Sigmoid colon (tissue), 6 donors: ENCODE measurements at regions not wholly inside any gene's neighbourhood (a gene's known extent, or its start where the extent isn't known, plus 50 kb on each side); places are given as distances from the start of the nearest gene placed in this dataset.

Experiments
- DNase-seq: peaks from one replicate; pipeline ENCODE4 v3.0.0-alpha.2; 2019
- H3K27ac ChIP-seq, 4 donors: fragments of 200-600 bp; sonication (generic); one replicate each; pipeline ENCODE4 v1.5.1; 2016 to 2019; ENCODE audit warnings: mild to moderate bottlenecking in 1 of 4
- H3K27me3 ChIP-seq, 3 donors: fragments of 200-600 bp; sonication (generic); one replicate each; pipeline ENCODE4 v1.5.1; 2019; ENCODE audit warnings: mild to moderate bottlenecking in 1 of 3
- H3K36me3 ChIP-seq, 4 donors: fragments of 200-600 bp; sonication (generic); one replicate each; pipeline ENCODE4 v1.5.1; 2016 to 2019
- H3K4me1 ChIP-seq, 4 donors: fragments of 200-600 bp; sonication (generic); one replicate each; pipeline ENCODE4 v1.5.1; 2017 to 2019
- H3K4me3 ChIP-seq, 4 donors: fragments of 200-600 bp; sonication (generic); one replicate each; pipeline ENCODE4 v1.5.1; 2017 to 2019; ENCODE audit warnings: mild to moderate bottlenecking in 2 of 4, moderate library complexity in 1 of 4
- H3K9me3 ChIP-seq, 4 donors: fragments of 200-600 bp in 3 of 4; sonication (generic) in 3 of 4; one replicate each; pipeline versions ENCODE4 v1.5.1 to v1.6.1; 2013 to 2019
- CTCF ChIP-seq, 4 experiments: fragments of 450-650 bp in 3 of 4; fragments of 200-600 bp in 1 of 4; IDR thresholded peaks; one replicate each; pipeline ENCODE4 v1.5.1; 2016 to 2019; ENCODE audit warnings: antibody characterized with exemption in 4 of 4, mild to moderate bottlenecking in 3 of 4, moderate library complexity in 2 of 4
- EP300 ChIP-seq, 4 donors: sonication (generic); formaldehyde crosslinking; IDR thresholded peaks; one replicate each; pipeline ENCODE4 v1.6.1; 2017; ENCODE audit warnings: antibody characterized with exemption in 4 of 4
- POLR2A ChIP-seq, 2 donors: fragments of 450-650 bp; IDR thresholded peaks; one replicate each; pipeline ENCODE4 v1.6.1; 2016; ENCODE audit warnings: antibody characterized with exemption in 2 of 2, mild to moderate bottlenecking in 2 of 2, moderate library complexity in 2 of 2
- POLR2AphosphoS5 ChIP-seq, 4 donors: sonication (generic); formaldehyde crosslinking; IDR thresholded peaks; one replicate each; pipeline ENCODE4 v1.6.1; 2017; ENCODE audit warnings: antibody characterized with exemption in 4 of 4
- WGBS, 2 donors: extraction: QIAGEN DNeasy Blood & Tissue Kit; methylation state at CpG; one replicate each; pipeline ENCODE4 v1.1.7; 2013; 5-methylcytosine and 5-hydroxymethylcytosine counted together
- intact Hi-C: fragments of 100-400 bp; cut with DNase I; formaldehyde crosslinking; loops from one replicate; pipeline ENCODE4 v1.15.1; 2023
- donor health status: healthy with polysubstance abuse.
- donor health status: healthy.

GRCh38 chr7:70907259-70908247 is 224.4 kb upstream of the GALNT17 start:
- DNase-seq, result no peak
- intact Hi-C loops, result no loop called here
- Histone ChIP-seq H3K27ac (no peak overlapping the region), H3K4me3 (no peak overlapping the region), H3K36me3 (no peaks in the 10 kb centered on the region), H3K27me3 (no peaks in the 10 kb centered on the region), H3K4me1 (no peaks in the 10 kb centered on the region), H3K9me3 (no peaks in the 10 kb centered on the region)
- no peak for TF ChIP-seq POLR2A (IDR thresholded peaks at IDR 0.05)
- no peak for TF ChIP-seq EP300 (IDR thresholded peaks at IDR 0.05)
- no peak for TF ChIP-seq CTCF (IDR thresholded peaks at IDR 0.05)
- no peak for TF ChIP-seq POLR2AphosphoS5 (IDR thresholded peaks at IDR 0.05)
- WGBS, 2 donors, result 84 to 87% methylated on average over 6 of the region's 6 CpGs

GRCh38 chr7:70913924-70914323 is 218.0 kb upstream of the GALNT17 start:
- Histone ChIP-seq H3K4me3 (no peak overlapping the region), H3K27me3 (no peaks in the 10 kb centered on the region), H3K4me1 (no peaks in the 10 kb centered on the region), H3K27ac (no peak overlapping the region), H3K36me3 (no peaks in the 10 kb centered on the region), H3K9me3 (no peaks in the 10 kb centered on the region)
- 66 to 82% methylated on average over 3 of the region's 4 CpGs for WGBS, 2 donors
- TF ChIP-seq POLR2A (IDR thresholded peaks at IDR 0.05) (no peak), EP300 (IDR thresholded peaks at IDR 0.05) (no peak), POLR2AphosphoS5 (IDR thresholded peaks at IDR 0.05) (no peak), CTCF (IDR thresholded peaks at IDR 0.05) (no peak)
- intact Hi-C loops, result no loop called here
- no peak for DNase-seq

- intact Hi-C loops, result no loop called here
- H3K4me3 ChIP-seq, result no peak overlapping the region
- 51 to 70% methylated on average over 2 of the region's 2 CpGs for WGBS, 2 donors
- H3K27ac ChIP-seq, result no peak overlapping the region
- H3K9me3 ChIP-seq, result no peaks in the 10 kb centered on the region
- H3K4me1 ChIP-seq, result no peaks in the 10 kb centered on the region
- H3K36me3 ChIP-seq, result no peaks in the 10 kb centered on the region
- no peaks in the 10 kb centered on the region for H3K27me3 ChIP-seq
- TF ChIP-seq POLR2AphosphoS5 (IDR thresholded peaks at IDR 0.05) (no peak), CTCF (IDR thresholded peaks at IDR 0.05) (no peak), EP300 (IDR thresholded peaks at IDR 0.05) (no peak), POLR2A (IDR thresholded peaks at IDR 0.05) (no peak)
- DNase-seq, result no peak
Measured at GRCh38 chr7:70915067-70915466, 216.9 kb upstream of the GALNT17 start.

GRCh38 chr7:70919481-70920073 is 212.4 kb upstream of the GALNT17 start:
- H3K9me3 ChIP-seq, result no peaks in the 10 kb centered on the region
- H3K4me1 ChIP-seq, result no peaks in the 10 kb centered on the region
- no peak overlapping the region for H3K27ac ChIP-seq
- no peaks in the 10 kb centered on the region for H3K27me3 ChIP-seq
- H3K36me3 ChIP-seq, result no peaks in the 10 kb centered on the region
- no peak for DNase-seq
- intact Hi-C loops, result no loop called here
- TF ChIP-seq POLR2A (IDR thresholded peaks at IDR 0.05), result no peak
- no peak for TF ChIP-seq POLR2AphosphoS5 (IDR thresholded peaks at IDR 0.05)
- no peak for TF ChIP-seq CTCF (IDR thresholded peaks at IDR 0.05)
- TF ChIP-seq EP300 (IDR thresholded peaks at IDR 0.05), result no peak
- no peak overlapping the region for H3K4me3 ChIP-seq
- WGBS, 2 donors, result 17 to 34% methylated on average over 4 of the region's 4 CpGs
